ENCODE measurements at regions not wholly inside any gene's neighbourhood (a gene's known extent, or its start where the extent isn't known, plus 50 kb on each side); places are given as distances from the start of the nearest gene placed in this dataset.

DNA sequence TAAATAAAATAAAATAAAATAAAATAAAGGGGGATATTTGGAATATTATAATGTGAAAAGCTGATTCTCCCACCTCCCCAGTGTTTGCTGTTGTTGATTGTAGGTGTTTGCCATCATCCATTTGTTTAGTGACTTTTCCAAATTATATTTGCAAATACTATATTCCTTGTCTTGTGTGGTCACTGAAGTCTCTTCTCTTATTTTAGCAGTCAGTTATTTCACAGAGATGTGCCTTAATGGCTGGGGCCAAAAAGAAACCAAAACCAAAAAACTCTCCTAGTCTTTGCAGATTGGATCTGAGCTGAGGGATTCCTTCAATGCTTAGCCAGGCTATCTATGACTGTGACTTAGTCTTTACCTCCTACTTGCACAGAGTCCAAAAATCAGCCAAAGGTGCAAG lies 70.9 kb upstream of the ZNF169 start:
- TF ChIP-seq, protein P1, sequence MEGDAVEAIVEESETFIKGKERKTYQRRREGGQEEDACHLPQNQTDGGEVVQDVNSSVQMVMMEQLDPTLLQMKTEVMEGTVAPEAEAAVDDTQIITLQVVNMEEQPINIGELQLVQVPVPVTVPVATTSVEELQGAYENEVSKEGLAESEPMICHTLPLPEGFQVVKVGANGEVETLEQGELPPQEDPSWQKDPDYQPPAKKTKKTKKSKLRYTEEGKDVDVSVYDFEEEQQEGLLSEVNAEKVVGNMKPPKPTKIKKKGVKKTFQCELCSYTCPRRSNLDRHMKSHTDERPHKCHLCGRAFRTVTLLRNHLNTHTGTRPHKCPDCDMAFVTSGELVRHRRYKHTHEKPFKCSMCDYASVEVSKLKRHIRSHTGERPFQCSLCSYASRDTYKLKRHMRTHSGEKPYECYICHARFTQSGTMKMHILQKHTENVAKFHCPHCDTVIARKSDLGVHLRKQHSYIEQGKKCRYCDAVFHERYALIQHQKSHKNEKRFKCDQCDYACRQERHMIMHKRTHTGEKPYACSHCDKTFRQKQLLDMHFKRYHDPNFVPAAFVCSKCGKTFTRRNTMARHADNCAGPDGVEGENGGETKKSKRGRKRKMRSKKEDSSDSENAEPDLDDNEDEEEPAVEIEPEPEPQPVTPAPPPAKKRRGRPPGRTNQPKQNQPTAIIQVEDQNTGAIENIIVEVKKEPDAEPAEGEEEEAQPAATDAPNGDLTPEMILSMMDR (IDR thresholded peaks at IDR 0.05; ENCODE audit: low read depth, low read length, poor library complexity, severe bottlenecking) = no peak
- TF ChIP-seq EZH2phosphoT487 (IDR thresholded peaks at IDR 0.05; ENCODE audit: borderline replicate concordance, low read length) = no peak

Measured in DOHH2 (cell line).